ENCODE measurements at regions not wholly inside any gene's neighbourhood (a gene's known extent, or its start where the extent isn't known, plus 50 kb on each side); places are given as distances from the start of the nearest gene placed in this dataset.

DNA sequence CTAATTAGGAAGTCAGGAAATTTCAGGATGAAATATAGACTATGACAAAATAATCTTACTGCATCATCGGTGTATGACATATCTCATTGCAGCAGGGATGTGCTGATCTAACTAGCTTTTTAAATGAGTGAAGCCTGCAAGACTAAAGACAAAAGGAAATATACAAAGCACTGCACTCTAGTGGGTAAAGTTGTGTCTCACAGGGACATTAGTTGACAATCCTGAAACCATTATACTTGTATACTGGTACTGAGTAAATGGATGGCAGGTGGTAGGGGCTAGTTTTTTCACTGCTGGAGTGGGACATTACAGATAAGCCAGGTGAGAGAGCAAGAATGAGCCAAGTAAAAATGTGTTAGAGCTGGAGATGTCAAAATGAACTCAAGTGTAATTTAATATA, 317.5 kb upstream of the RAB6C start:
- DNase-seq (ENCODE audit: low read depth), result peak; percentile 6
- TF ChIP-seq, protein P1, sequence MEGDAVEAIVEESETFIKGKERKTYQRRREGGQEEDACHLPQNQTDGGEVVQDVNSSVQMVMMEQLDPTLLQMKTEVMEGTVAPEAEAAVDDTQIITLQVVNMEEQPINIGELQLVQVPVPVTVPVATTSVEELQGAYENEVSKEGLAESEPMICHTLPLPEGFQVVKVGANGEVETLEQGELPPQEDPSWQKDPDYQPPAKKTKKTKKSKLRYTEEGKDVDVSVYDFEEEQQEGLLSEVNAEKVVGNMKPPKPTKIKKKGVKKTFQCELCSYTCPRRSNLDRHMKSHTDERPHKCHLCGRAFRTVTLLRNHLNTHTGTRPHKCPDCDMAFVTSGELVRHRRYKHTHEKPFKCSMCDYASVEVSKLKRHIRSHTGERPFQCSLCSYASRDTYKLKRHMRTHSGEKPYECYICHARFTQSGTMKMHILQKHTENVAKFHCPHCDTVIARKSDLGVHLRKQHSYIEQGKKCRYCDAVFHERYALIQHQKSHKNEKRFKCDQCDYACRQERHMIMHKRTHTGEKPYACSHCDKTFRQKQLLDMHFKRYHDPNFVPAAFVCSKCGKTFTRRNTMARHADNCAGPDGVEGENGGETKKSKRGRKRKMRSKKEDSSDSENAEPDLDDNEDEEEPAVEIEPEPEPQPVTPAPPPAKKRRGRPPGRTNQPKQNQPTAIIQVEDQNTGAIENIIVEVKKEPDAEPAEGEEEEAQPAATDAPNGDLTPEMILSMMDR (IDR thresholded peaks at IDR 0.05; ENCODE audit: control insufficient read depth, extremely low read depth, insufficient read depth), result peak; percentile 37
- H3K4me3 ChIP-seq (ENCODE audit: low read depth, low read length), result no peak overlapping the region

DNA sequence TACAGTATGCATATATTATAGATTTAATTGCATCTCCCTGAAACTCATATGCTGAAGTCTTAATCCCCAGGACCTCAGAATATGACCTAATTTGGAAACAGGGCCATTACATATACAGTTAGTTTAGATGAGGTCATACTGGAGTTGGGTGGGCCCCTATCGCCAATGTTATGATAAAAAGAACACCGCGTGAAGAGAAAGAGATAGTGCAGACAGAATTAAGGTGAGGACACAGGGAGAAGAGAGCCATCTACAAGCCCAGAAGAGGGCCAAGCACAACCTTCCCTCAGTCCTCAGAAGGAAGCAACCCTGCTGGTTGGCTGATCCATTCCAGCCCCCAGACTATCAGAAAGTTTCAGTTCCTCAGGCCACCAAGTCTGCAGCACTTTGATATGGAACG, 311.9 kb upstream of the RAB6C start:
- no peak overlapping the region for H3K4me3 ChIP-seq (ENCODE audit: low read depth, low read length)
- TF ChIP-seq, protein P1 (IDR thresholded peaks at IDR 0.05; ENCODE audit: control insufficient read depth, extremely low read depth, insufficient read depth), result no peak
- DNase-seq (ENCODE audit: low read depth), result no peak

DNA sequence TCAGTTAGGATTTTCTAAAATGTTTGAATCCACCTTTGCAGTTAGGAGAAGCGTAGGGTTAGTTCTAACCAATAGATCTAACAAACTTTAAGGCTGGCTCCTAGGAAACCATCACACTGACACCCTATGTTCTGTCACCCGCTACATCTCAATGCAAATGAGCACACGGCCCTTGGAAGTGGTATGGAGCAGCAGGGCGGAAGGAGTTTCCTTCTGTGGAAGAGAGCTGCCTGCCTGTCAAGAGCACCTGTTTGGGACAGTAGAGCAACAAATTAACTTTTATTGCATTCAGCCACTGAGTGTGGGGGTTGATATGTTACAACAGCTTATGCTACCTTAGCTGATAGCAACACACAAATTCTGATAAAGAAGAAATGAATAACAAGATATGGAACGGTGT, 306.9 kb upstream of the RAB6C start:
- H3K4me3 ChIP-seq (ENCODE audit: low read depth, low read length), result no peak overlapping the region
- DNase-seq (ENCODE audit: low read depth), result no peak
- TF ChIP-seq, protein P1 (IDR thresholded peaks at IDR 0.05; ENCODE audit: control insufficient read depth, extremely low read depth, insufficient read depth), result no peak

DNA sequence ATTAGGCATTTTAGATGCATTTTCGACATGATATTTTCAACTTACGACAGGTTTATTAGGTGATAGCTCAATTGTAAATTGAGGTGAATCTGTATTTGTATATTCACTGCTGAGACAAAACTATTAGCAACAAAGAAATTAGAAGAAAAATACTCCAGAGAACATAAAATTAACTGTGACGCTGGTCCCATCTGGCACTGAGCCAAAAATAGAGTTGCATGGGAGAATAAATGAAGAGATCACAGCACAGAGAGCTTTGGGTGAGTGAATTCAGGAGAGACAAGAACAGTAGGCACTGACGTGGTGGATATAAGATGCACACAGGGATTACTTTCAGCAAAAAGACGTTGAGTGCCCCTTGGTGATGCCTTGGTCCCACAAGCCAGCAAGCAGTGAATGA, 306.2 kb upstream of the RAB6C start:
- no peak for DNase-seq (ENCODE audit: low read depth)
- TF ChIP-seq, protein P1 (IDR thresholded peaks at IDR 0.05; ENCODE audit: control insufficient read depth, extremely low read depth, insufficient read depth), result no peak

DNA sequence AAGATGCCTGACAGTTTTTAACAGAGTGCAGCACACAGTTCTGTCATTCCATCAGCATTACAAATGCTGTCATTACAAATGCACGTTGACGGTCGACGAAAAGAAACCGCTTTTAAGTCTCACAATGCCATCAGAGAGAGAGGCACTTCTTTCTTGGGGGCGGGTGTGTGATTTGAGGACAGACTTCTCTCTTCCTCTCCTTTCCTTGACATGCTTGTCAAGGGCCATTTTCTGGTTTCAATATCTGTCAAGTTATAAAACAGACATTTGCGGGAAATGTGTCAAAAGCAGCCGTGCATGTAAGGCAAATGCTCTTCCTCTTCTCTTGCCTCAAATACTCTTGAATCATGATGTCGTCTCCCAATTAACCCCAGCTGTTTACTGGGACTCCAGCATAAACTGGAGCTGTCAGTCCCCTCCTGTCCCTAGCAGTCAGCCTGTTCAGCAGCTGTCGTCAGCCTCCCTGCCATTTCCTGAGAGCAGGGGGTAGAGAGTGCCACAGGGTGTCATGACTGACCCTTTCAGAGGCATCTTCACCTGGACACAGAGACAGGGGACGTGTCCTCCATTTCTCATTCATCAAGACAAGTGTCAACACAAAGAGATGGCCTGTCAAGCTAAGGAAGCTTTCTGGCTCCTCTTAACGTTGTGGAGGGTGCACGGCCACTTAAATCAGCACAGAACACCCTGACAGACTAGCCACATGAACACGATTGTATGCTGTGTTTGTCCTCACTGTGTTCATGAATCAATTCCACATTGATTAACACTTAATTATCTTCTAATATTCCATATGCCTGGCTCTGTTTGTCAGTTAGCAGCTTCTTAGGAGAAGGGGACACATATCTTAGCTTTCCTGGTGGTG, 305.4 kb upstream of the RAB6C start:
- H3K4me3 ChIP-seq (ENCODE audit: low read depth, low read length), result no peak overlapping the region
- TF ChIP-seq, protein P1 (IDR thresholded peaks at IDR 0.05; ENCODE audit: control insufficient read depth, extremely low read depth, insufficient read depth), result no peak
- DNase-seq (ENCODE audit: low read depth), result no peak

More for the DNA sequence above, 306.2 kb upstream of the RAB6C start:
- no peak overlapping the region for H3K4me3 ChIP-seq (ENCODE audit: low read depth, low read length)

DNA sequence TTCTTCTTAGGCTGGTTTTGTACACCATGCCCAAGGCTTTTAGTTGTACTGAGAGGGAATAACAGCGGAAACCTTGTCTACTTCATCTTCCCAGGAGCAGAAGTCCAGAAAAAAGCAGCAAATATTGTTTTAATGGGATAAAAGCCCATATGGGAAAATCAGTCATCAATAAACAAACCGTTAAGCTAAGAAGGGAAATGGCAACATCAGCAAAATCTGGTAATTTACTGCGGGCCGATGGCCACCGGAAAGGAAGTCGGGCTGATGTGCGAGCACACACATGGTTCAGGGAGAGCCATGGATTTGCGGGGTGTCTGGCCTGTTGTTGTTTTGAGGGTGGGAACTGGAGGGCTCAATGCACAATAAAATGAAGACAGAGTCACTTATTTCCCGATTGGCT, 300.7 kb upstream of the RAB6C start:
- TF ChIP-seq, protein P1 (IDR thresholded peaks at IDR 0.05; ENCODE audit: control insufficient read depth, extremely low read depth, insufficient read depth), result no peak
- no peak for DNase-seq (ENCODE audit: low read depth)
- no peak overlapping the region for H3K4me3 ChIP-seq (ENCODE audit: low read depth, low read length)

DNA sequence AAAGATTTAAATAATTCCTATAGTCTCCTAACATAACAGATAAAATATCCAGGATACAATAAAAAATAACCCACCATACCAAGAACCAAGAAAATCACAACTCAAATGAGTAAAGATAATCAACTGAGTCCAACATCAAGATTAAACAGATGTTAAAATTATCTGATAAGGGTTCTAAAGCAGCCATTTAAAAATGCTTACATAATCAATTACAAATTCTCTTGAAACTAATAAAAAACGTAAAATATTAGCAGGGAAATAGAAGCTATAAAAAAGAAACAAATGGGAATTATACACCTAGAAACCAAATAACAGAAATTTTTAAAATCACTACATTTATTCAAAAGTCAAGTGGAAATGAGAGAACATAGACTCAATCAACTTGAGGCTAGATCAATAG, 297.7 kb upstream of the RAB6C start:
- no peak overlapping the region for H3K4me3 ChIP-seq (ENCODE audit: low read depth, low read length)
- TF ChIP-seq, protein P1 (IDR thresholded peaks at IDR 0.05; ENCODE audit: control insufficient read depth, extremely low read depth, insufficient read depth), result no peak
- no peak for DNase-seq (ENCODE audit: low read depth)

Measured in LNCaP clone FGC (cell line).